ENCODE measurements at regions not wholly inside any gene's neighbourhood (a gene's known extent, or its start where the extent isn't known, plus 50 kb on each side); places are given as distances from the start of the nearest gene placed in this dataset.

DNA sequence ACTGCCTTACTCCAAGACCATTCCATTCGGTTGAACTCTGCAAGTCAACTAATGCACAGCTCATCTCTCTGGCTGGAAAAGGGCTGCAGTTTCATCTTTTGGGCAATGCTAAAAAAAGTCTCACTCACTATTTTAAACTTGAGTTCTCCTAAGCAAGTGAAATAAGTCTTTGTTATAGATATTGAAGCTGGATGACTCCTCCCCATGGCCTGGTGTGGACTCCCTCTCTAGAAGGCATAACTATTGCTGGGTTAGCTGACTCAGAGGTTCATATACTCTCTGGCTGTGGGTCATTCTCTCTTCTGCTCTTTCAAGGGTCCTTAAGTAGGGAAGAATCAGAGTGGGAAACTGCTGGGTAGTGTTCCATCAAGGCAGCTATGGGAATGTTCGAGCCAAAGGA lies 88.0 kb downstream of the XCL2 start:
- TF ChIP-seq, protein P1, sequence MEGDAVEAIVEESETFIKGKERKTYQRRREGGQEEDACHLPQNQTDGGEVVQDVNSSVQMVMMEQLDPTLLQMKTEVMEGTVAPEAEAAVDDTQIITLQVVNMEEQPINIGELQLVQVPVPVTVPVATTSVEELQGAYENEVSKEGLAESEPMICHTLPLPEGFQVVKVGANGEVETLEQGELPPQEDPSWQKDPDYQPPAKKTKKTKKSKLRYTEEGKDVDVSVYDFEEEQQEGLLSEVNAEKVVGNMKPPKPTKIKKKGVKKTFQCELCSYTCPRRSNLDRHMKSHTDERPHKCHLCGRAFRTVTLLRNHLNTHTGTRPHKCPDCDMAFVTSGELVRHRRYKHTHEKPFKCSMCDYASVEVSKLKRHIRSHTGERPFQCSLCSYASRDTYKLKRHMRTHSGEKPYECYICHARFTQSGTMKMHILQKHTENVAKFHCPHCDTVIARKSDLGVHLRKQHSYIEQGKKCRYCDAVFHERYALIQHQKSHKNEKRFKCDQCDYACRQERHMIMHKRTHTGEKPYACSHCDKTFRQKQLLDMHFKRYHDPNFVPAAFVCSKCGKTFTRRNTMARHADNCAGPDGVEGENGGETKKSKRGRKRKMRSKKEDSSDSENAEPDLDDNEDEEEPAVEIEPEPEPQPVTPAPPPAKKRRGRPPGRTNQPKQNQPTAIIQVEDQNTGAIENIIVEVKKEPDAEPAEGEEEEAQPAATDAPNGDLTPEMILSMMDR (conservative IDR thresholded peaks at IDR 0.05) = no peak
- TF ChIP-seq ZFX (IDR thresholded peaks at IDR 0.05) = no peak
- H3K27ac ChIP-seq = no peak overlapping the region

DNA sequence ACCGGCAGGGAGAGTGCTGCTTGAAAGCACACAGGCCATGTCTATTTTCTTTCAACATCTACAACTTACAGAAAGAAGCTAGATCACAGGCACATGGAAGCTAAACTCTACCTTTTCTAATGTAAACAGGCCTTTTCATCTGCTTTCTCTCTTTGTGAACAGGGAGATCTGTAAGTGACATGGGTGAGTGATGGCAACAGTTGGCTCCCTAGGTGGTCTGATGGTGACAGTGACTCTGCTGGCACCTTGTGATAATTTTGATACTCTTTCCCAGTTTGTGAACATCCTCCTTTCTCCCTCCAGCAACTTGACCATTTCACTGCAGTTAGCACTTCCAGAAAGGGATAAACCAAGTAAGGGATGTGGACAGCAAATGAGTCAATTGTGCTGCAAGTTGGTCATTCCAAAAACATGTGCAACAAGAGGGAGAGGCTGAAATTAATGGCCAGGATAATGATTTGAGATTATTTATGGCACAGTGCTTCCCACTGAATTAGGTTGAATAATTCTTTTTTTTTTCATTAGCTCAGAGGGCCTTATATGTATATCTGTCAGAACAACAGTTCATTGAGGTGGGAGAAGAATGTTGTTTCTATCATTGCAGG lies 89.5 kb downstream of the XCL2 start:
- H3K27ac ChIP-seq = no peak overlapping the region
- no peak for TF ChIP-seq ZFX (IDR thresholded peaks at IDR 0.05)
- TF ChIP-seq, protein P1 (conservative IDR thresholded peaks at IDR 0.05) = no peak

DNA sequence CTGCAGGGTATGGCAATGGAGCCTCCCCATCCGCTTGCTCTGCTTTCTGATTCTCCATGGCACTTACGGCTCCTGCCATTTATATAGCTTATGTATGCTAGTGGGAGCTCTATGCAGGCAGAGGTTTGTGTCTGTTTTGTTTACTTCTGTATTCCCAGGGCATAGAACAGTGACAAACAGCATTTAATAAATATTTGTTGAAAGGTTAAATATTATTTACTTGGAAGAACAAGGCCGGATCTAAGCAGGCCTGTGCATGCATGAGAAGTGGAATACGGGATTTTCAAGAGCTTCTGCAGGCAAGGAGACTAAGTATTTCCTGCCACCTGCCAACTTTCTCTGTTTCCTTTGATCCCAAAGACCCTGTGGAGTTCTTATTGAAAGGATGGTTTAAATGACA lies 90.7 kb downstream of the XCL2 start:
- TF ChIP-seq, protein P1 (conservative IDR thresholded peaks at IDR 0.05) = no peak
- TF ChIP-seq ZFX (IDR thresholded peaks at IDR 0.05) = no peak
- no peak overlapping the region for H3K27ac ChIP-seq

DNA sequence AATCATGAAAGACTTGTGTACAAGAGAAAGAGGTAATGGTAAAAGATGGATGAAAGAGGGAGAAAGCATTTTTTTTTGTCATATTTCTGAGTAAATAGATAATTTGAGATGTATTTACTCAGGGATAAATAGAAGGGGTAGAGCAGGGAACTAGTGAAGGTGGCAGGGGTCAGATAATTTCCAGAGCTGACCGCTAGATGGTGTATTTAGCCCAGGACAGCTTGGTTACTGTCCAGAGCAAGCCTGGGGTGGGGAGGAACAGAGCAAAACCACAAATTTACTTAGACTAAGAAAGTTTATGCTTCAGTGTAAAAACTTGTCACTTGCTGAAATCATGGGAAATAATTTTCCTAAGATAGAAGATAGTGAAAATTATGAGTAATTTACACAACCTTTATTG lies 91.5 kb downstream of the XCL2 start:
- no peak overlapping the region for H3K27ac ChIP-seq
- TF ChIP-seq, protein P1 (conservative IDR thresholded peaks at IDR 0.05) = peak; percentile 59
- TF ChIP-seq ZFX (IDR thresholded peaks at IDR 0.05) = no peak

DNA sequence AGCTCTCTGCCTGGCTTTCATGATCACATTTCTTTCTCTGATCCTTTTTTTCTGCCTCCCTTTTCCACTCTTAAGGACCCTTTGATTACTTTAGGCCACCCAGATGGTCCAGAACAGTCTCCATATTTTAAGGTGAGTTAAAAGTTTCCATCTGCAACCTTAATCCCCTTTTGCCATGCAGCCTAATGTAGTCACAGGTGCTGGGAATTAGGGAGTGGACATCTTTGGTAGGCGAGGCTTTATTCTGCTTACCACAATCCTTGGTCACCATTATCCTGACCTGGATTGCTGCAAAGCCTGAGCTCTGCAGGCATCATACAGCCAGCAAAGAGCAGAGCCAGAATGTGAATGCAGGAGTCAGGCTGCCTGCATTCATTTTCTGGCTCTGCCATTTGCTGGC lies 95.9 kb downstream of the XCL2 start:
- TF ChIP-seq ZFX (IDR thresholded peaks at IDR 0.05) = no peak

DNA sequence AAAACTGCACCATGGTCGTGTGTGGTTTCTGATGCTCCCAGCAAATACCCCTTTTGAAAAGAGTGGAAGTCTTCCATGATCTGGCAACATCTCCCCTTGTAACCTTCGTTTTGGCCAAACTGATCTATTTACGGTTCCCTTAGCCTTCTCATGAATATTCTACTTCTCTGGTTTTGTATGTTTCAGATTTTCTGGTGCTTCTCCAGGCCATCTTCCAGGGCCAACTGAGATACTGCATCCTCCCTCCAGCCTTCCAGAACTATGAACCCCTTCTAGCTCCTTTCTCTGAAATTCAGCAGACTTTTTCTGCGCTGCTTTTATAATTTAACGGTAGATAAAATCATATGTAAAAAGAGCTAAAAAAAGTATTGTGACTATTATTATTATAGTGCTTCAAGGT lies 97.7 kb downstream of the XCL2 start:
- no peak overlapping the region for H3K27ac ChIP-seq
- TF ChIP-seq ZFX (IDR thresholded peaks at IDR 0.05) = no peak
- TF ChIP-seq, protein P1 (conservative IDR thresholded peaks at IDR 0.05) = no peak

More for the DNA sequence above, 95.9 kb downstream of the XCL2 start:
- H3K27ac ChIP-seq = no peak overlapping the region

DNA sequence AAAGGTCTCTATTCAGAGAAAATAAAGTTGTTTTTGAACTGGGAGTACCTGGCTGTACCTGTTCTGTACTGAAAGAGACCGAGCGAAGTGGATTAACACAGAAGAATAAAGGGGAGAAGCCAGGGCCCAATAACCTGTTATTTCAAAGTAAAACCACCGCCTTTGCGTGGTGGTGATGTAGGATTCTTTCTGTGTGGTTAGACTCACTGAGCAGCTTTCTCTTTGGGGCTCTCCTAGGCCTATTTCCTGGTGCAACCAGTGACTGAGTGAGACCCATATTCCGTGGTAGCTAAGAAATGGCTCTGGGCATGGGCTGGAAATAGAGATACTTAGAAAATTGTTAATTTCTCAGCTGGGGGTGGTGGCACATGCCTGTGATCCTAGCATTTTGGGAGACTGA lies 99.9 kb downstream of the XCL2 start:
- no peak for TF ChIP-seq ZFX (IDR thresholded peaks at IDR 0.05)
- TF ChIP-seq, protein P1 (conservative IDR thresholded peaks at IDR 0.05) = no peak
- H3K27ac ChIP-seq = no peak overlapping the region

DNA sequence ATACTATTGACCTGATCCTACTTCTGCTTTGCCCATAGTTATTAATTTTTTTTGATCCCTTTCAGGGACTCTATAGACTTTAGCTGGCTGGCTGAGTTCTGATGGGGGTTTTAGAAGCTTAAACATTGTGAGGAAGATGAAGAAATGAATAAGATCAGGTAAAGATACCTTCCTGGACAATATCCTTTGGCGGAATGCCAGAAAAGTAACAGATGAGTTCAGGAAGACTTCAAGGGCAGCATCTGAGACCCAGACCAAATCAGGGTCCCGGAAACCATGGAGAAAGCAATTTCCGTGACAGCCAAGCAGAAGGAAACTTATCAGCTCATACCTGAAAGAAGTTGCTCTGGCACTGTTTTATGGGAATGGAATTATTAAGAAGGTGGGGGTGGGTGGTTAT lies 100.4 kb downstream of the XCL2 start:
- no peak overlapping the region for H3K27ac ChIP-seq
- TF ChIP-seq ZFX (IDR thresholded peaks at IDR 0.05) = no peak
- TF ChIP-seq, protein P1 (conservative IDR thresholded peaks at IDR 0.05) = no peak

Measured in C4-2B (cell line).